ENCODE measurements at regions not wholly inside any gene's neighbourhood (a gene's known extent, or its start where the extent isn't known, plus 50 kb on each side); places are given as distances from the start of the nearest gene placed in this dataset.

DNA sequence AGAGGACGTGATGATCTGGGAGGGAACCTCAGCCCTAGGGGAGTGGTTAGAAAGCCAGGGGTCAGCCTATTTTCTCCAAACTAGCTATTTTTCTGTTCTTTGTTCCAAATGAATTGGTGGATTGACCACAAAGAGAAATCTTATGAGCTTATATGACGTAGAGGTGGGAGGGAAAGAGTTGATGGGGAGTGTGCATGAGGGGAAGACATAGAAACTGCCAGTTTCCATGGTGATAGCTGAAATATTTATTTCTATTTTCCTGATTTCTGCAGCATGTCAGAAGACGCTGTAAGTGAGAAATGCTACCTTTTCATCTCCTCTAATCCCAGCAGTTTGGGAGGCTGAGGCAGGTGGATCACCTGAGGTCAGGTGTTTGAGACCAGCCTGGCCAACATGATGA, 51.4 kb upstream of the CISTR start (continued):
- TF ChIP-seq, protein P1, sequence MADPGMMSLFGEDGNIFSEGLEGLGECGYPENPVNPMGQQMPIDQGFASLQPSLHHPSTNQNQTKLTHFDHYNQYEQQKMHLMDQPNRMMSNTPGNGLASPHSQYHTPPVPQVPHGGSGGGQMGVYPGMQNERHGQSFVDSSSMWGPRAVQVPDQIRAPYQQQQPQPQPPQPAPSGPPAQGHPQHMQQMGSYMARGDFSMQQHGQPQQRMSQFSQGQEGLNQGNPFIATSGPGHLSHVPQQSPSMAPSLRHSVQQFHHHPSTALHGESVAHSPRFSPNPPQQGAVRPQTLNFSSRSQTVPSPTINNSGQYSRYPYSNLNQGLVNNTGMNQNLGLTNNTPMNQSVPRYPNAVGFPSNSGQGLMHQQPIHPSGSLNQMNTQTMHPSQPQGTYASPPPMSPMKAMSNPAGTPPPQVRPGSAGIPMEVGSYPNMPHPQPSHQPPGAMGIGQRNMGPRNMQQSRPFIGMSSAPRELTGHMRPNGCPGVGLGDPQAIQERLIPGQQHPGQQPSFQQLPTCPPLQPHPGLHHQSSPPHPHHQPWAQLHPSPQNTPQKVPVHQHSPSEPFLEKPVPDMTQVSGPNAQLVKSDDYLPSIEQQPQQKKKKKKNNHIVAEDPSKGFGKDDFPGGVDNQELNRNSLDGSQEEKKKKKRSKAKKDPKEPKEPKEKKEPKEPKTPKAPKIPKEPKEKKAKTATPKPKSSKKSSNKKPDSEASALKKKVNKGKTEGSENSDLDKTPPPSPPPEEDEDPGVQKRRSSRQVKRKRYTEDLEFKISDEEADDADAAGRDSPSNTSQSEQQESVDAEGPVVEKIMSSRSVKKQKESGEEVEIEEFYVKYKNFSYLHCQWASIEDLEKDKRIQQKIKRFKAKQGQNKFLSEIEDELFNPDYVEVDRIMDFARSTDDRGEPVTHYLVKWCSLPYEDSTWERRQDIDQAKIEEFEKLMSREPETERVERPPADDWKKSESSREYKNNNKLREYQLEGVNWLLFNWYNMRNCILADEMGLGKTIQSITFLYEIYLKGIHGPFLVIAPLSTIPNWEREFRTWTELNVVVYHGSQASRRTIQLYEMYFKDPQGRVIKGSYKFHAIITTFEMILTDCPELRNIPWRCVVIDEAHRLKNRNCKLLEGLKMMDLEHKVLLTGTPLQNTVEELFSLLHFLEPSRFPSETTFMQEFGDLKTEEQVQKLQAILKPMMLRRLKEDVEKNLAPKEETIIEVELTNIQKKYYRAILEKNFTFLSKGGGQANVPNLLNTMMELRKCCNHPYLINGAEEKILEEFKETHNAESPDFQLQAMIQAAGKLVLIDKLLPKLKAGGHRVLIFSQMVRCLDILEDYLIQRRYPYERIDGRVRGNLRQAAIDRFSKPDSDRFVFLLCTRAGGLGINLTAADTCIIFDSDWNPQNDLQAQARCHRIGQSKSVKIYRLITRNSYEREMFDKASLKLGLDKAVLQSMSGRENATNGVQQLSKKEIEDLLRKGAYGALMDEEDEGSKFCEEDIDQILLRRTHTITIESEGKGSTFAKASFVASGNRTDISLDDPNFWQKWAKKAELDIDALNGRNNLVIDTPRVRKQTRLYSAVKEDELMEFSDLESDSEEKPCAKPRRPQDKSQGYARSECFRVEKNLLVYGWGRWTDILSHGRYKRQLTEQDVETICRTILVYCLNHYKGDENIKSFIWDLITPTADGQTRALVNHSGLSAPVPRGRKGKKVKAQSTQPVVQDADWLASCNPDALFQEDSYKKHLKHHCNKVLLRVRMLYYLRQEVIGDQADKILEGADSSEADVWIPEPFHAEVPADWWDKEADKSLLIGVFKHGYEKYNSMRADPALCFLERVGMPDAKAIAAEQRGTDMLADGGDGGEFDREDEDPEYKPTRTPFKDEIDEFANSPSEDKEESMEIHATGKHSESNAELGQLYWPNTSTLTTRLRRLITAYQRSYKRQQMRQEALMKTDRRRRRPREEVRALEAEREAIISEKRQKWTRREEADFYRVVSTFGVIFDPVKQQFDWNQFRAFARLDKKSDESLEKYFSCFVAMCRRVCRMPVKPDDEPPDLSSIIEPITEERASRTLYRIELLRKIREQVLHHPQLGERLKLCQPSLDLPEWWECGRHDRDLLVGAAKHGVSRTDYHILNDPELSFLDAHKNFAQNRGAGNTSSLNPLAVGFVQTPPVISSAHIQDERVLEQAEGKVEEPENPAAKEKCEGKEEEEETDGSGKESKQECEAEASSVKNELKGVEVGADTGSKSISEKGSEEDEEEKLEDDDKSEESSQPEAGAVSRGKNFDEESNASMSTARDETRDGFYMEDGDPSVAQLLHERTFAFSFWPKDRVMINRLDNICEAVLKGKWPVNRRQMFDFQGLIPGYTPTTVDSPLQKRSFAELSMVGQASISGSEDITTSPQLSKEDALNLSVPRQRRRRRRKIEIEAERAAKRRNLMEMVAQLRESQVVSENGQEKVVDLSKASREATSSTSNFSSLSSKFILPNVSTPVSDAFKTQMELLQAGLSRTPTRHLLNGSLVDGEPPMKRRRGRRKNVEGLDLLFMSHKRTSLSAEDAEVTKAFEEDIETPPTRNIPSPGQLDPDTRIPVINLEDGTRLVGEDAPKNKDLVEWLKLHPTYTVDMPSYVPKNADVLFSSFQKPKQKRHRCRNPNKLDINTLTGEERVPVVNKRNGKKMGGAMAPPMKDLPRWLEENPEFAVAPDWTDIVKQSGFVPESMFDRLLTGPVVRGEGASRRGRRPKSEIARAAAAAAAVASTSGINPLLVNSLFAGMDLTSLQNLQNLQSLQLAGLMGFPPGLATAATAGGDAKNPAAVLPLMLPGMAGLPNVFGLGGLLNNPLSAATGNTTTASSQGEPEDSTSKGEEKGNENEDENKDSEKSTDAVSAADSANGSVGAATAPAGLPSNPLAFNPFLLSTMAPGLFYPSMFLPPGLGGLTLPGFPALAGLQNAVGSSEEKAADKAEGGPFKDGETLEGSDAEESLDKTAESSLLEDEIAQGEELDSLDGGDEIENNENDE (IDR thresholded peaks at IDR 0.05; ENCODE audit: insufficient replicate concordance, low read length), result no peak
- TF ChIP-seq CBX5 (IDR thresholded peaks at IDR 0.05; ENCODE audit: low read depth, low read length), result no peak
- no peak for TF ChIP-seq CEBPB (IDR thresholded peaks at IDR 0.05; ENCODE audit: low read depth, low read length)
- no peak for TF ChIP-seq SIX5 (IDR thresholded peaks at IDR 0.05; ENCODE audit: low read depth, low read length)
- TF ChIP-seq RNF2 (IDR thresholded peaks at IDR 0.05; ENCODE audit: borderline replicate concordance, low read depth, low read length, missing control alignments, poor library complexity, severe bottlenecking), result no peak

Measured in H1 (cell line).